Activated T-cell treated with anti-CD3 and anti-CD28 coated beads, Interleukin-2, amount 50 U/mL, for 24 hours (primary cell): ENCODE measurements at regions not wholly inside any gene's neighbourhood (a gene's known extent, or its start where the extent isn't known, plus 50 kb on each side); places are given as distances from the start of the nearest gene placed in this dataset.
"Not testable (repeated sequence)": the region's sequence is repeated elsewhere in the genome, so short reads cannot be mapped to it uniquely, and the experiment has no call there.

Experiments used
- DNase-seq: peaks from one replicate; pipeline ENCODE4 v3.0.0-alpha.2; 2020
- H3K27ac Mint-ChIP-seq: 2 replicates; pipeline ENCODE4 v1.8.0; 2020; ENCODE audit warnings: mild to moderate bottlenecking, mixed read lengths
- H3K27me3 Mint-ChIP-seq: 2 replicates; pipeline ENCODE4 v1.8.0; 2020; ENCODE audit warnings: mixed read lengths
- H3K36me3 Mint-ChIP-seq: 2 replicates; pipeline ENCODE4 v1.8.0; 2020; ENCODE audit warnings: low read depth, mixed read lengths
- H3K4me1 Mint-ChIP-seq: 2 replicates; pipeline ENCODE4 v1.8.0; 2020; ENCODE audit warnings: low read depth, mixed read lengths
- H3K4me3 Mint-ChIP-seq: 2 replicates; pipeline ENCODE4 v1.8.0; 2020; ENCODE audit warnings: mild to moderate bottlenecking, moderate library complexity, mixed read lengths
- H3K9me3 Mint-ChIP-seq: 2 replicates; pipeline ENCODE4 v1.8.0; 2020; ENCODE audit warnings: mixed read lengths

DNA sequence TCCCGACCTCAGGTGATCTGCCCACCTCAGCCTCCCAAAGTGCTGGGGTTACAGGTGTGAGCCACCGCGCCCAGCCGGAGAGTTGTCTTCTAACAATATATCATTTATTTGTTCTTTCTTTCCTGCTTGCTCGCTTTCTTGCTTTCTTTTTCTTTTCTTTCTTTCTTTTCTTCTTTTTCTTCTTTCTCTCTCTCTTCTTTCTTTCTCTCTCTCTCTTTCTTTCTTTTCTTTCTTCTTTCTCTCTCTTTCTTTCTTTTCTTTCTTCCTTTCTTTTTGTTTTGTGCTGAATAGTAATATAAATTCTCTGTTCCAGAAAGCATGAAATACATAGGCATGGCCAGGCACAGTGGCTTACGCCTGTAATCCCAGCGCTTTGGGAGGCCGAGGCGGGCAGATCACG is 73.5 kb upstream of the ZNF644 start:
- H3K27me3 Mint-ChIP-seq, result peaks cover 34% of the 10 kb centered on the region
- H3K27ac Mint-ChIP-seq, H3K4me3 Mint-ChIP-seq, H3K9me3 Mint-ChIP-seq, H3K36me3 Mint-ChIP-seq, DNase-seq, H3K4me1 Mint-ChIP-seq: not testable (repeated sequence)

DNA sequence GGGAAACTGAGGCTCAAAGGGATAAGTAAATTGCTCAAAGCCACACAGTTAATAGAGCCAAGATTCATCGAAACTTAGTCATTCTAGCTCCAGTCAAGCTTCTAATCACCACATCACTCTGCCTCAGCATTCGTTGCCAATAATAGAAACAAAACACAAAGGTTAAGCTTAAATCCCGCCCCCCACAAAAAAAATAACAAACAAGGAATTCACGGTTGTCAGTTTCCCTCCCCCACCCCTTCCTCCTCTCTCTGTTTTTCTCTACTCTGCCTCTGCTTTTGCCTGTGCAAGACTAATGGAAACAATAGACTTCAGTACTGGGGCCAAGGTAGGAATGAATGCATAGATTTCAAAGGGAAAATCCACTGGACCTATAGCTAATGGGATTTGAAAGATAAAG is 70.7 kb upstream of the ZNF644 start:
- Mint-ChIP-seq H3K4me3 (no peak overlapping the region), H3K27ac (no peak overlapping the region), H3K4me1 (no peaks in the 10 kb centered on the region), H3K36me3 (no peaks in the 10 kb centered on the region), H3K27me3 (peaks cover 17% of the 10 kb centered on the region), H3K9me3 (peaks cover 3% of the 10 kb centered on the region)
- DNase-seq, result no peak

DNA sequence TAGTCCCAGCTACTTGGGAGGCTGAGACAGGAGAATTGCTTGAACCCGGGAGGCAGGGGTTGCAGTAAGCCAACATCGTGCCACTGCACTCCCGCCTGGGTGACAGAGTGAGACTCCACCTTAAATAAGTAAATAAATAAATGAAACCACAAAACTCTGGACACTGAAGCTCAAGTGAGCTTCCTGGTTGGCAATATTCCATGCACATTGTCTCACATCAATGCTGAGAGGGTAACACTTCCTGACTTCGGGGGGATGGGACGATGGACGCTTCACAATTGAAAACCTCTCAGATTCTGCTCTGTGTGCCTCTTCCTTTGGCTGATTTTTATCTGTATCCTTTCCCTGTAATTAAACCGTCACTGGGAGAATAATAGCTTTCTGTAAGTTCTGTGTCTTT is 70.0 kb upstream of the ZNF644 start:
- H3K36me3 Mint-ChIP-seq, result no peaks in the 10 kb centered on the region
- no peak for DNase-seq
- no peaks in the 10 kb centered on the region for H3K4me1 Mint-ChIP-seq
- peaks cover 17% of the 10 kb centered on the region for H3K27me3 Mint-ChIP-seq
- H3K27ac Mint-ChIP-seq, result no peak overlapping the region
- H3K4me3 Mint-ChIP-seq, result no peak overlapping the region
- peaks cover 3% of the 10 kb centered on the region for H3K9me3 Mint-ChIP-seq

DNA sequence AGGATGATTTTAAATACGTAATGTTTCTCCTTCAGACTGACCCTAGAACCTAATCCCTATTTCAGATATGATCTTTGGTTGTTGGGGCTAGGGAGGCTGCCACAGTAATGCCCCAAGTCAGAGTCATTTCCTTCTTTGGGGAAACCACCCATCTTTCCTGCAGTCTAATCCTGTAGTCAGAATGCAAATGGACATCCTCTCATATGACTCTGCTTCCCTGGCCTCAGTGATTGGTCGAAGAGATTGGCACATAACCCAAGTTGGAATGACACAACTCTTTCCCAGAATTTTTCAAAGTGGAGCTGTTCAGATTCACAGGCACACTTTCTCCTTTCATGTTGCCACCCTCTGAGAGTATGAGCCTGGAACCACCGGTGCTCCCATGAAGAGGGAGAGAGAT is 58.8 kb upstream of the ZNF644 start:
- Mint-ChIP-seq H3K27ac (no peak overlapping the region), H3K4me3 (no peak overlapping the region), H3K9me3 (no peaks in the 10 kb centered on the region), H3K4me1 (no peaks in the 10 kb centered on the region), H3K27me3 (peaks cover 10% of the 10 kb centered on the region), H3K36me3 (no peaks in the 10 kb centered on the region)
- no peak for DNase-seq

DNA sequence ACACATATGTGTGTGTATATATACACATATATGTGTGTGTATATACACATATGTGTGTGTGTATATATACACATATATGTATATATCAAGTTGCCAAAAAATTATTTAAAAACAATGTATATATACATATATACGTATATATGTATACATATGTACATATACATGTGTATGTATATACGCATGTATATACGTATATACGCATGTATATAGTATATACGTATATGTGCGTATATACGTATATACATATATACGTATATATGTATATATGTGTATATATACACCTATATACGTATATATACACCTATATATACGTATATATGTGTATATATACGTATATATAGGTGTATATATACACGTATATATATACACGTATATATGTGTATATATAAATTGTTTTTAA is 57.0 kb upstream of the ZNF644 start:
- DNase-seq, result no peak
- Mint-ChIP-seq H3K9me3 (no peaks in the 10 kb centered on the region), H3K27ac (no peak overlapping the region), H3K4me3 (no peak overlapping the region), H3K36me3 (no peaks in the 10 kb centered on the region), H3K4me1 (no peaks in the 10 kb centered on the region), H3K27me3 (no peaks in the 10 kb centered on the region)

DNA sequence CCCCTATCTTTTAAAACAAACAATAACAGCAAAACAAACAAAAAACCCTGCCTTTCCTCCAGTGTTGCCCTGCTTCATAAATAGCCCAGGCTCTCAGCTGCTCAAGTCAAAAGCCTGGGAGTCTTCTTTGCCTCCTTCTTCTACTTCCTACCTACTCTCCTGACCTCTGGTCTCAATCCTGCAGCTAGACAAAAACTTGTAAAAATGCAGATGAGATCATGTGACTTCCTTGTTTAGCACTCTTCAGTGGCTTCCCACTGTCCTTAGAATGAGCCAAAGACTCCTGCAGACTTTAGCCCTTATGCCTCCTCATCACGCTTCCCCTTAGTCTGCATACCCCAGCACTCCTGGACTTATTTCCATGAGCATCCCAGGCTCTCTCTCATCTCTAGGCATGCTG is 55.0 kb upstream of the ZNF644 start:
- Mint-ChIP-seq H3K27ac (no peak overlapping the region), H3K4me3 (no peak overlapping the region), H3K27me3 (no peaks in the 10 kb centered on the region), H3K9me3 (no peaks in the 10 kb centered on the region), H3K4me1 (no peaks in the 10 kb centered on the region), H3K36me3 (no peaks in the 10 kb centered on the region)
- DNase-seq, result no peak

DNA sequence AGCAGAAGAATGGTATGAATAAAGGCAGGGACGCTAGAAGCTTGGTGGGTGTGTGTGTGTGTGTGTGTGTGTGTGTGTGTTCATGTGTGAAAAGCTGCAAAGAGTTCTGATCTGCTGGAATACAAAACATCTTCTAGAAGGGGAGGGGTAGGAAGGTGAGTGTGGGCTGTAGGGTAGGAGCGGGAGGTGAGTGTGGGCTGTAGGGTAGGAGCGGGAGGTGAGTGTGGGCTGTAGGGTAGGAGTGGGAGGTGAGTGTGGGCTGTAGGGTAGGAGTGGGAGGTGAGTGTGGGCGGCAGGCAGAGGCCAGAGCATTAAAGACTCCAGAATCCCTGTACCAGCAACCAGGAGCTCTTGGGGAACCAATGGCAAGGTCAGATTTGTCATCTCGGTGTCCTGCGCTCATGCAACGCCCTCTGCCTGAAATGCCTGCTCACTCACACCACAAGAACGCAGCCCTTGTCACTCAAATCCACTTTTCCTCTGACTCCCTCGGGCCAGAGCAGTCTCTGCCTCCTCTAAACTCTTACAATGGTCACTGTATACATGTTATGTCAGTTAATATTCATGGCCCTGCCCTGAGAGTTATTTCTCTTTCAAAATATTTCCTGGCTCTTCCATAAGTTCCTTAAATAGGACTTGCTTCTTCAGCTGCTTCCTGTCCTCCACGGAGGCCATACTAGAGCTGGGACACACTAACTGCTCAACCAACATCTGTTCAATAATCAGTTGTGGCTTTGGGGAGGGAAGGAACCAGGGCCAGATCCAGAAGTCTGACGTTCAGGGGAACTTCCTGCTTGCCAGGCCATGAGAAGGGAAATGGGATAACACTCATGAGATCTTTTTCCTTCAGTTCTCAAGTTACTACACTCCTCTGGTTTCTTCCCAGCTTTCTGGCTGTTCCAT is 53.6 kb upstream of the ZNF644 start:
- no peaks in the 10 kb centered on the region for H3K27me3 Mint-ChIP-seq
- H3K27ac Mint-ChIP-seq, result no peak overlapping the region
- no peak for DNase-seq

DNA sequence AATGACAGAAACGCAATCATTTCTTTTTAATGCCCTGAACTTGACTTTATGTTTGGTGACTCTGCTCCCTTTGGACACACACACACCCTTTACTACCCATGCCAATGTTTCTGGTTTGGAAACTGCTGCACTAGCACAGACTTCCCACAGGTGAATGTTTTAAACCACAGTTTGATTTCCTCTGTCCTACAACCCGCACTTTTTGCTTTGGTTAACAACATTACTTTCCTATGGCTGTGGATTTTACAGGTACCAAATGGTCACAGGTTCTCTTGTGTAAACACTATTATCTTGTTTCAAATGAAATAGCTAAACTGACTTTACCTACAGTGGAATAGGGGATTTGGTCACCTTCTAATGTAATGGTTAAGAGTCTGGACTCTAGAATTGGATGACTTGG is 51.5 kb upstream of the ZNF644 start:
- Mint-ChIP-seq H3K27me3 (no peaks in the 10 kb centered on the region), H3K4me3 (no peak overlapping the region), H3K9me3 (no peaks in the 10 kb centered on the region), H3K27ac (no peak overlapping the region), H3K36me3 (no peaks in the 10 kb centered on the region), H3K4me1 (no peaks in the 10 kb centered on the region)
- no peak for DNase-seq

More for the DNA sequence above, 53.6 kb upstream of the ZNF644 start:
- no peak overlapping the region for H3K4me3 Mint-ChIP-seq
- H3K9me3 Mint-ChIP-seq, result no peaks in the 10 kb centered on the region
- no peaks in the 10 kb centered on the region for H3K4me1 Mint-ChIP-seq
- H3K36me3 Mint-ChIP-seq, result no peaks in the 10 kb centered on the region

DNA sequence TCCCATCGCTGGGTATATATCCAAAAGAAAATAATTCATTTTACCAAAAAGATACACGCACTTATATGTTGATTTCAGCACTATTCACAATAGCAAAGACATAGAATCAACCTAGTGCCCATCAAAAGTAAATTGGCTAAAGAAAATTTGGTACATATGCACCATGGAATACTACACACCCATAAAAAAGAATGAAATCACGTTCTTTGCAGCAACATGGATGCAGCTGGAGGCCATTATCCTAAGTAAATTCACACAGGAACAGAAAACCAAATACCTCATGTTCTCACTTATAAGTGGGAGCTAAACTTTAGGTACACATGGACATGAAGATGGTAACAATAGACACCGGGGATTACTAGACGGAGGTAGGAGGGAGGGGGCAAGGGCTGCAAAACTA is 50.0 kb upstream of the ZNF644 start:
- no peak overlapping the region for H3K4me3 Mint-ChIP-seq
- H3K4me1 Mint-ChIP-seq, result no peaks in the 10 kb centered on the region
- no peak overlapping the region for H3K27ac Mint-ChIP-seq
- no peaks in the 10 kb centered on the region for H3K9me3 Mint-ChIP-seq
- no peaks in the 10 kb centered on the region for H3K27me3 Mint-ChIP-seq
- DNase-seq, result no peak
- no peaks in the 10 kb centered on the region for H3K36me3 Mint-ChIP-seq
